T-helper 2 cell treated with Interferon-gamma antibody and Interleukin-4, amounts not matched to agents 5 μg/mL and 100 μg/mL, for 36 hours (primary cell): ENCODE measurements at regions not wholly inside any gene's neighbourhood (a gene's known extent, or its start where the extent isn't known, plus 50 kb on each side); places are given as distances from the start of the nearest gene placed in this dataset.

ENCODE experiments used
- DNase-seq: peaks from one replicate; pipeline ENCODE4 v3.0.0; 2021; ENCODE audit warnings: low spot score
- H3K27ac Mint-ChIP-seq: one replicate; pipeline ENCODE4 v1.8.0; 2021; ENCODE audit warnings: mild to moderate bottlenecking, mixed read lengths
- H3K27me3 Mint-ChIP-seq: one replicate; pipeline ENCODE4 v1.8.0; 2021; ENCODE audit warnings: low read depth, mixed read lengths
- H3K36me3 Mint-ChIP-seq: one replicate; pipeline ENCODE4 v1.8.0; 2021; ENCODE audit warnings: low read depth, mixed read lengths
- H3K4me1 Mint-ChIP-seq: one replicate; pipeline ENCODE4 v1.8.0; 2021; ENCODE audit warnings: low read depth, mixed read lengths
- H3K4me3 Mint-ChIP-seq: one replicate; pipeline ENCODE4 v1.8.0; 2022; ENCODE audit warnings: mild to moderate bottlenecking, moderate library complexity, mixed read lengths
- H3K9me3 Mint-ChIP-seq: one replicate; pipeline ENCODE4 v1.8.0; 2021; ENCODE audit warnings: mixed read lengths

- Mint-ChIP-seq H3K4me1 (peaks cover 6% of the 10 kb centered on the region), H3K27ac (no peak overlapping the region), H3K27me3 (no peaks in the 10 kb centered on the region), H3K9me3 (peaks cover 7% of the 10 kb centered on the region), H3K36me3 (peaks cover 2% of the 10 kb centered on the region), H3K4me3 (no peak overlapping the region)
- no peak for DNase-seq
Observed at GRCh38 chr3:106078635-106079034, 209.8 kb upstream of the CBLB start.

- peaks cover 8% of the 10 kb centered on the region for H3K4me1 Mint-ChIP-seq
- no peaks in the 10 kb centered on the region for H3K27me3 Mint-ChIP-seq
- H3K9me3 Mint-ChIP-seq: peaks cover 10% of the 10 kb centered on the region
- no peak overlapping the region for H3K27ac Mint-ChIP-seq
- DNase-seq: no peak
- no peak overlapping the region for H3K4me3 Mint-ChIP-seq
- no peaks in the 10 kb centered on the region for H3K36me3 Mint-ChIP-seq
Observed at GRCh38 chr3:106082616-106083015, 213.8 kb upstream of the CBLB start.

GRCh38 chr3:106083207-106083606 lies 214.4 kb upstream of the CBLB start:
- no peak for DNase-seq
- Mint-ChIP-seq H3K36me3 (no peaks in the 10 kb centered on the region), H3K27ac (no peak overlapping the region), H3K4me1 (peaks cover 8% of the 10 kb centered on the region), H3K27me3 (no peaks in the 10 kb centered on the region), H3K9me3 (peaks cover 10% of the 10 kb centered on the region), H3K4me3 (no peak overlapping the region)

GRCh38 chr3:106083854-106084253 lies 215.0 kb upstream of the CBLB start:
- Mint-ChIP-seq H3K27me3 (no peaks in the 10 kb centered on the region), H3K36me3 (peaks cover 1% of the 10 kb centered on the region), H3K9me3 (peaks cover 10% of the 10 kb centered on the region), H3K4me1 (peaks cover 8% of the 10 kb centered on the region), H3K4me3 (no peak overlapping the region), H3K27ac (no peak overlapping the region)
- no peak for DNase-seq

GRCh38 chr3:106086038-106086437 lies 217.2 kb upstream of the CBLB start:
- peaks cover 10% of the 10 kb centered on the region for H3K9me3 Mint-ChIP-seq
- no peak for DNase-seq
- H3K4me3 Mint-ChIP-seq: no peak overlapping the region
- H3K36me3 Mint-ChIP-seq: peaks cover 4% of the 10 kb centered on the region
- H3K4me1 Mint-ChIP-seq: peaks cover 8% of the 10 kb centered on the region
- no peaks in the 10 kb centered on the region for H3K27me3 Mint-ChIP-seq
- H3K27ac Mint-ChIP-seq: no peak overlapping the region

GRCh38 chr3:106086636-106087035 lies 217.8 kb upstream of the CBLB start:
- Mint-ChIP-seq H3K36me3 (peaks cover 4% of the 10 kb centered on the region), H3K27ac (no peak overlapping the region), H3K4me3 (no peak overlapping the region), H3K4me1 (peaks cover 8% of the 10 kb centered on the region), H3K9me3 (peaks cover 10% of the 10 kb centered on the region), H3K27me3 (no peaks in the 10 kb centered on the region)
- no peak for DNase-seq

GRCh38 chr3:106088304-106088703 lies 219.5 kb upstream of the CBLB start:
- Mint-ChIP-seq H3K4me3 (no peak overlapping the region), H3K27me3 (no peaks in the 10 kb centered on the region), H3K36me3 (peaks cover 4% of the 10 kb centered on the region), H3K4me1 (peaks cover 3% of the 10 kb centered on the region), H3K9me3 (peaks cover 10% of the 10 kb centered on the region), H3K27ac (no peak overlapping the region)
- no peak for DNase-seq

GRCh38 chr3:106088899-106089298 lies 220.1 kb upstream of the CBLB start:
- no peak overlapping the region for H3K27ac Mint-ChIP-seq
- no peaks in the 10 kb centered on the region for H3K27me3 Mint-ChIP-seq
- H3K4me1 Mint-ChIP-seq: peaks cover 2% of the 10 kb centered on the region
- DNase-seq: no peak
- H3K9me3 Mint-ChIP-seq: peaks cover 10% of the 10 kb centered on the region
- no peak overlapping the region for H3K4me3 Mint-ChIP-seq
- peaks cover 4% of the 10 kb centered on the region for H3K36me3 Mint-ChIP-seq

GRCh38 chr3:106089806-106090205 lies 221.0 kb upstream of the CBLB start:
- no peaks in the 10 kb centered on the region for H3K27me3 Mint-ChIP-seq
- no peak overlapping the region for H3K27ac Mint-ChIP-seq
- peaks cover 10% of the 10 kb centered on the region for H3K9me3 Mint-ChIP-seq
- peaks cover 2% of the 10 kb centered on the region for H3K4me1 Mint-ChIP-seq
- no peak for DNase-seq
- H3K4me3 Mint-ChIP-seq: no peak overlapping the region
- peaks cover 4% of the 10 kb centered on the region for H3K36me3 Mint-ChIP-seq

- no peak overlapping the region for H3K4me3 Mint-ChIP-seq
- H3K4me1 Mint-ChIP-seq: no peaks in the 10 kb centered on the region
- no peaks in the 10 kb centered on the region for H3K9me3 Mint-ChIP-seq
- no peak for DNase-seq
- no peak overlapping the region for H3K27ac Mint-ChIP-seq
- no peaks in the 10 kb centered on the region for H3K27me3 Mint-ChIP-seq
- peaks cover 4% of the 10 kb centered on the region for H3K36me3 Mint-ChIP-seq
Observed at GRCh38 chr3:106092792-106093191, 224.0 kb upstream of the CBLB start.

- peaks cover 4% of the 10 kb centered on the region for H3K36me3 Mint-ChIP-seq
- H3K4me3 Mint-ChIP-seq: no peak overlapping the region
- no peaks in the 10 kb centered on the region for H3K9me3 Mint-ChIP-seq
- H3K27ac Mint-ChIP-seq: no peak overlapping the region
- no peaks in the 10 kb centered on the region for H3K4me1 Mint-ChIP-seq
- DNase-seq: no peak
- H3K27me3 Mint-ChIP-seq: no peaks in the 10 kb centered on the region
Observed at GRCh38 chr3:106093616-106094015, 224.8 kb upstream of the CBLB start.

GRCh38 chr3:106097817-106098435 lies 229.1 kb upstream of the CBLB start:
- no peaks in the 10 kb centered on the region for H3K4me1 Mint-ChIP-seq
- H3K9me3 Mint-ChIP-seq: peaks cover 30% of the 10 kb centered on the region

GRCh38 chr3:106103383-106103782 lies 234.6 kb upstream of the CBLB start:
- H3K27ac Mint-ChIP-seq: no peak overlapping the region
- no peaks in the 10 kb centered on the region for H3K27me3 Mint-ChIP-seq
- H3K4me3 Mint-ChIP-seq: no peak overlapping the region
- peaks cover 38% of the 10 kb centered on the region for H3K9me3 Mint-ChIP-seq
- H3K4me1 Mint-ChIP-seq: no peaks in the 10 kb centered on the region
- no peak for DNase-seq
- peaks cover 20% of the 10 kb centered on the region for H3K36me3 Mint-ChIP-seq

More at GRCh38 chr3:106097817-106098435, 229.1 kb upstream of the CBLB start:
- Mint-ChIP-seq H3K27me3 (no peaks in the 10 kb centered on the region), H3K27ac (no peak overlapping the region), H3K4me3 (no peak overlapping the region), H3K36me3 (peaks cover 13% of the 10 kb centered on the region)
- DNase-seq: no peak

GRCh38 chr3:106104078-106104477 lies 235.3 kb upstream of the CBLB start:
- no peak overlapping the region for H3K4me3 Mint-ChIP-seq
- H3K27me3 Mint-ChIP-seq: no peaks in the 10 kb centered on the region
- peaks cover 6% of the 10 kb centered on the region for H3K4me1 Mint-ChIP-seq
- peaks cover 38% of the 10 kb centered on the region for H3K9me3 Mint-ChIP-seq
- H3K27ac Mint-ChIP-seq: no peak overlapping the region
- peaks cover 20% of the 10 kb centered on the region for H3K36me3 Mint-ChIP-seq
- DNase-seq: no peak

- DNase-seq: no peak
- peaks cover 7% of the 10 kb centered on the region for H3K9me3 Mint-ChIP-seq
- no peaks in the 10 kb centered on the region for H3K36me3 Mint-ChIP-seq
- H3K4me3 Mint-ChIP-seq: peak overlapping the region; percentile 10
- no peaks in the 10 kb centered on the region for H3K27me3 Mint-ChIP-seq
- no peak overlapping the region for H3K27ac Mint-ChIP-seq
- H3K4me1 Mint-ChIP-seq: peaks cover 15% of the 10 kb centered on the region
Observed at GRCh38 chr3:106108925-106109324, 240.1 kb upstream of the CBLB start.
